Frontal cortex (tissue), 3 donors: ENCODE measurements at regions not wholly inside any gene's neighbourhood (a gene's known extent, or its start where the extent isn't known, plus 50 kb on each side); places are given as distances from the start of the nearest gene placed in this dataset.

Experiments used
- DNase-seq, 2 donors: peaks; one replicate each; pipeline ENCODE4 v3.0.0; 2012; ENCODE audit warnings: low spot score in 2 of 2
- FAIRE-seq: peaks from 2 replicates; lab custom pipeline; 2012; peaks lifted over from hg19 to GRCh38; lab: Jason Lieb, UNC
- donor health status: control.
- donor health status: control.
- donor health status: control.

DNA sequence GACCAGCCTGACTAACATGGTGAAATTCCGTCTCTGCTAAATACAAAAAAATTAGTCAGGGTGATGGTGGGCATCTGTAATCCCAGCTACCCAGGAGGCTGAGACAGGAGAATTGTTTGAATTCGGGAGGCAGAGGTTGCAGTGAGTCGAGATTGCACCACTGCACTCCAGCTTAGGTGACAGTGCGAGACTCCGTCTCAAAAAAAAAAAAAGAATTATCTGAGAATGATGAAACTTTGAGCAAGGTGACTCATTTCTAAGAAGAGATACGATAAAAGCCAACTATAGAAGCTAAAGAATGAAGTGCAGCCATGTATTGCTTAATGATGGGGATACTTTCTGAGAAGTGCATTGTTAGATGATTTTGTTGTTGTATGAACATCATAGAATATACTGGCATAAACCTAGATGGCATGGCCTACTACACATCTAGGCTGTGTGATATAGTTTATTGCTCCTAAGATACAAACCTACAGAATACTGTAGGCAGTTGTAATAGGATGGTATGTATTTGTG is 64.7 kb downstream of the SNRPE start:
- no peak for DNase-seq
- no peak for FAIRE-seq

- DNase-seq (no peak), FAIRE-seq (no peak)
Measured at GRCh38 chr1:203929741-203930309, 68.4 kb downstream of the SNRPE start.

DNA sequence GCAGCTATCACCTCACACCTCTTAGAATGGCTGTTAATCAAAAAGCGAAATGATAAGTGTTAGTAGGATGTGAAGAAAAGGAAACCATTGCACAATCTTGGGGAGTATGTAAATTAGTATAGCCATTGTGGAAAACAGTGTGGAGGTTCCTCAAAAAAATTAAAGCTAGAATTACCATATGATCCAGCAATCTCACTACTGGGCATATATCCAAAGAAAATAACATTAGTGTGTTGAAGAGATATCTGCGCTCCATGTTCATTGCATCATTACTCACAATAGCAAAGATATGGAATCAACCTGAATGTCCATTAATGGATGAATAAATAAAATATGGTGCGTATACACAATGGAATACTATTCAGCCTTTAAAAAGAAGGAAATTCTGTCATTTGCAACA is 68.9 kb downstream of the SNRPE start:
- DNase-seq (no peak), FAIRE-seq (no peak)

GRCh38 chr1:203931953-203932352 is 70.6 kb downstream of the SNRPE start:
- DNase-seq = no peak
- FAIRE-seq = no peak

- DNase-seq = no peak
- FAIRE-seq = no peak
Measured at GRCh38 chr1:203932556-203932955, 71.2 kb downstream of the SNRPE start.

DNA sequence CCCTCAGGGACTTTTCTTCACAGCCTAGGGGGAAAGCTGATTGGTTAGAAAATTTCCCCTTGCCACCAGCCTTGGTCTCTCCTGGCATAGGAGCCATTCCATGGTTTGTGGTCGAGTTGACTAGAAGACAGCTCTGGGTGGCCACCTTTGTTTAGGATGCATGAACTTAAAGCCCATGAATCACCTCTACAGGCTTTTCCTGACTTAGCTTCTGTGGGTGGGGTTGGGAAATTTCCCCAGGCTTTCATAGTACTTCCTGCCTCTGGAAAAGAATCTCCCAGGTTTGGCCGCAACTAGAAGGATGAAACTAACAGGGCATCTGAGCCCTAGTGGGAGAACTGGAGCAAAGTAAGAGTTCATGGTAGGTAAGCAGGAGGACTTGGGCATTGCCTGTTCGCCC is 72.6 kb downstream of the SNRPE start:
- FAIRE-seq (no peak), DNase-seq (no peak)

GRCh38 chr1:203934651-203935050 is 73.3 kb downstream of the SNRPE start:
- FAIRE-seq = no peak
- no peak for DNase-seq

GRCh38 chr1:203935321-203935720 is 73.9 kb downstream of the SNRPE start:
- no peak for FAIRE-seq

GRCh38 chr1:203937678-203938330 is 76.4 kb downstream of the SNRPE start:
- no peak for FAIRE-seq
- no peak for DNase-seq

More at GRCh38 chr1:203935321-203935720, 73.9 kb downstream of the SNRPE start:
- no peak for DNase-seq

DNA sequence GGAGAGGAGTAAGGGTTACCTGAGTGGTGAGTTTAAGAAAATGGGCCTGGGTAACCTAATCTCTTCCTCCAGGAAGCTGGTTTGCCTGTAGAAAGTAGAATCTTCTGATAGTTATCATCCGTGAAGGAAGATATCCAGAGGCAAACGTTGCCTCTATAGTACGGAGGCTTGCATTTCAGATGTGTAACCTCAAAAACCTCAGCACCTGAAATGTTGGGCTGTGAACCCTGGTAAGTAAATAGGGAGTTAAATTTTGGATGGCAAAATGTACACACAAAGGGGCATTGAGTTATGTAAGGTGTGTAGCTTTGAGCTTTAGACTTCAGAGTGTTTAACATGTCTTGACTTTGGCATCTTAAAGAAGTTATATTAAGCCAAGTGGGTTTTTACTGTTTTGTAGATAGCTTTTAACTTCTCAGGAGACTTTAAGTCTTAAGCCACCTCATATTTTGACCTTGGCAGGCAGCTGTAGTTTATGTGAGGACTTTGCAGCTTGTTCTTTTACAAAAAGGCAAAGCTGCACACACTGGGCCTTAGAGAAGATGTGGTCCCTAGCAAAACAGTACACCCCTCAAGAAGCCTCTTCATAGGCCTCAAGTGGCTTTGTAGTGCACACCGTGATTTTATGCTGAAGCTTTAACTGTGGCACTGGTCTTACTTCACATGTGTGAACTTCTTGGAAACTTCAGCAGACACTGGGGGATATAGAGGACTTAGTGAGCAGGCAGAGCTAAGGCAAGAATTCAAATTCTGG is 83.4 kb downstream of the SNRPE start:
- FAIRE-seq (no peak), DNase-seq (no peak)

GRCh38 chr1:203954293-203954692 is 92.9 kb downstream of the SNRPE start:
- no peak for FAIRE-seq
- no peak for DNase-seq

DNA sequence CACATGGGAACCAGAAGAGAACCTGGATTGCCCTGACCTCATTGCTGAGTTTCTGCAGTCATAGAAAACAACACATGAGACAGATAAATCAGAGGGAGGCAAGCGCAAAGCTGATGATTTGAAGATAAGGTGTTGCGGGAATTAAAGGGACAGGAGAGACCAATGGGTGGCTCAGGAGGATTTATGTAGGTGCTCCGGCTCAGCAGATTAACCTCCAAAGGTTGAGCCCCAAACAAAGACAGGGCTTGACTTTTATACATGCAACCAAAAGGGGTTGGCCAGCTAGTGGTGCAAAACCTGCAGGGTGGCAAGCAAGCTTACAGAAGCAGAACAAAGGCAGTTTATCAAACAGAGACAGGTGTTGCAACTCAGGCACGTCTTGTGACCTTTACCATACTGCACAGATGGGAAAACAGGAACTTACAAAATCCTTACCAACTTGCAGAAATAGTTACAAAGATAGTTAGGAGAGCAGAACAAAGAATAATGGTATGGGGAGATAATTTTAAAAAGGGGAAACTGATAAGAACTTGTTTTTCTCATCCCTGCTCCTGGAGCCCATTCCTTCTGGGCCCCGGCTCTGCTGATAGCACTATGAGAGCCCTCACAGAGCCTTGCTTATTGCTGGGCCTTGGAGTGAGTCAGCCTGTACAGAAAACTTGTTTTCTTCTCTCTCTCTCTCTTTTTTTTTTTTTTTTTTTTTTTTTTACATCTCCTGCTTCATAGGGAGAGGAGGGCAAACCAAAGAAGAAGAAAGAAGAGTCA is 93.6 kb downstream of the SNRPE start:
- FAIRE-seq (no peak), DNase-seq (no peak)

GRCh38 chr1:203968761-203969160 is 104.2 kb upstream of the SOX13 start:
- FAIRE-seq (no peak), DNase-seq (no peak)

- no peak for DNase-seq
- no peak for FAIRE-seq
Measured at GRCh38 chr1:203969846-203970245, 103.1 kb upstream of the SOX13 start.

DNA sequence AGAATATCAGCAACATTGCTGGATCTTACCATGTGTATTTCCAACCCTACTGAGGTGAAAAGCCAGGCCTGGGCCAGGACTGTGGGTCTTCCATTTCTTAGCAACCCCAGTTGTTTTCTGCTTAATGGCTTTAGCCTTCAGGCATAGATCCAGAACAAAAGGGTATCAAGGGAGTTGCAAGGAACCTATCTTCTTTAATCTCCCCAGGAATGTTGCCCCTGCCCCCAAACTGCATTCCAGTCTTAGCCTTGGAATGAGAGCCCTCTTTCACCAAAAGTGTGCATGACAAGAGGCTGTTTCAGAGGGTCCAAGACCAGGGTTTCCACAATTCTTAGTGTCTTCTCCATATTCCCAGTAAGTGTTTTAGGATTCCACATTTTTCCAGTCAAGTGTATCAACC is 87.9 kb upstream of the SOX13 start:
- DNase-seq (no peak), FAIRE-seq (no peak)

DNA sequence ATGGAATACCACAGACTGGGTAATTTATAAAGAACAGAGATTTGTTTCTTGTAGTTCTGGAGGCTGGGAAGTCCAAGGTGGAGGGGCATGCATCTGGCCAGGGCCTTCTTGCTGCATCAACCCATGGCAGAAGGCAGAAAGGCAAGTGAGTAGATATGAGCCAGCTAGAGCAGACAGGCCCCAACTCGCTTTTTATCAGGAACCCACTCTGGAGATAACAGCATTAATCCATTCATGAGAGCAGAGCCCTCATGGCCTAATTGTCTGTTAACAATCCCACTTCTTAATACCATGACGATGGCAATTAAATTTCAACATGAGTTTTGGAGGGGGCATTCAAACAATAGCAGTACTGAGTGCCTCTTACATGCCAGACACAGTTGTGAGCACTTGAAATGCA is 87.2 kb upstream of the SOX13 start:
- FAIRE-seq (no peak), DNase-seq (no peak)

DNA sequence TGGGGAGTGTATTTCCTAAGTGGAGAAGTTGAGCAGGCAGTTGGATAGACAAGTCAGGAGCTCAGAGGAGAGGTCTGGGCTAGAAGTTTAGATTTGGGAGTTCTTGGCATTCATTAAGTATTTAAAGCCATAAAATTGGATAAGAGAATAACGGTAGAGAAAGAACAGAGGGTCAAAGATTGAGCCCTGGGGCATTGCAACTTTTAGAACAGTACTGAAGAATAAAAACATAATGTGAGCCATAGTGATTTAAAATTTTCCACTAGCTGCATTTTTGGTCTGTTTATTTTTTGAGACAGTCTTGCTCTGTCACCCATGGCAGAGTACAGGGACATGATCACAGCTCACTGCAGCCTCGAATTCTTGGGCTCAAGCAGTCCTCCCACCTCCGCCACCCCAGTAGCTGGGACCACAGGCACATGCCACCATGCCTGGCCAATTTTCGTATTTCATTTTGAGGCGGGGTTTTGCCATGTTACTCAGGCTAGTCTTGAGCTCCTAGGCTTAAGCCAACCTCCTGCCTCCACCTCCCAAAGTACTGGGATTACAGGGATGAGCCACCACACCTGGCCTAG is 85.9 kb upstream of the SOX13 start:
- FAIRE-seq (no peak), DNase-seq (no peak)

- DNase-seq (no peak), FAIRE-seq (no peak)
Measured at GRCh38 chr1:203990118-203990517, 82.8 kb upstream of the SOX13 start.

DNA sequence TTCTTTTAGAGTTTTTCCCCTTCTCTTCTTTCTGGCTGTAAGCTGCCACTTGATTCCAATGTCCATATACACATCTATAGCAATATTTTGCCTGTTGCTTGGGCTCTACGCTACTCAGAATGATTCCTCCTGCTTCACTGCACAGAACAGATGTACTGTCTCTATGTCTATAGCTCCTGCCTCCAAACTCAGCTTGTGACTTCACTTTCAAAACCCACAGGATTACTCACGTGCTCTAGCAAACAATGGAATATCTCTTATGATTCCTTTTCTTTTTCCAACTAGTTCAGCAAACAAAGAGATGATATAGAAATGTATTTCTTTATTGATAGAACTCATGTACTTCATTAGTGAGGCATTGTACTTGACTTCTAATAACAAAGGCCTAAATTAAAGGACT is 80.5 kb upstream of the SOX13 start:
- no peak for FAIRE-seq
- DNase-seq = no peak

GRCh38 chr1:203993256-203993655 is 79.7 kb upstream of the SOX13 start:
- FAIRE-seq = no peak
- DNase-seq = no peak
